ENCODE measurements at regions not wholly inside any gene's neighbourhood (a gene's known extent, or its start where the extent isn't known, plus 50 kb on each side); places are given as distances from the start of the nearest gene placed in this dataset.
"Not testable (repeated sequence)": the region's sequence is repeated elsewhere in the genome, so short reads cannot be mapped to it uniquely, and the experiment has no call there.

- TF ChIP-seq CTCF (conservative IDR thresholded peaks at IDR 0.05) (no peak), ZFX (IDR thresholded peaks at IDR 0.05) (no peak)
- no peak overlapping the region for H3K27ac ChIP-seq
Measured at GRCh38 chr2:182506606-182507005, 79.8 kb upstream of the PDE1A start.

GRCh38 chr2:182508583-182508982 lies 81.7 kb upstream of the PDE1A start:
- not testable (repeated sequence) for H3K27ac ChIP-seq

- H3K27ac ChIP-seq: no peak overlapping the region
- TF ChIP-seq CTCF (conservative IDR thresholded peaks at IDR 0.05): no peak
- TF ChIP-seq ZFX (IDR thresholded peaks at IDR 0.05): no peak
Measured at GRCh38 chr2:182509216-182509615, 82.4 kb upstream of the PDE1A start.

GRCh38 chr2:182521453-182522404 lies 94.9 kb upstream of the PDE1A start:
- TF ChIP-seq CTCF (conservative IDR thresholded peaks at IDR 0.05) (no peak), ZFX (IDR thresholded peaks at IDR 0.05) (no peak)
- H3K27ac ChIP-seq: no peak overlapping the region

GRCh38 chr2:182522405-182522896 lies 95.6 kb upstream of the PDE1A start:
- TF ChIP-seq ZFX (IDR thresholded peaks at IDR 0.05) (no peak), CTCF (conservative IDR thresholded peaks at IDR 0.05) (no peak)
- H3K27ac ChIP-seq: no peak overlapping the region

- H3K27ac ChIP-seq: no peak overlapping the region
- no peak for TF ChIP-seq CTCF (conservative IDR thresholded peaks at IDR 0.05)
- TF ChIP-seq ZFX (IDR thresholded peaks at IDR 0.05): no peak
Measured at GRCh38 chr2:182522972-182523473, 96.2 kb upstream of the PDE1A start.

GRCh38 chr2:182530636-182531035 lies 103.8 kb upstream of the PDE1A start:
- no peak for TF ChIP-seq ZFX (IDR thresholded peaks at IDR 0.05)
- no peak for TF ChIP-seq CTCF (conservative IDR thresholded peaks at IDR 0.05)
- no peak overlapping the region for H3K27ac ChIP-seq
